Tibial nerve (tissue), 4 donors: ENCODE measurements at regions not wholly inside any gene's neighbourhood (a gene's known extent, or its start where the extent isn't known, plus 50 kb on each side); places are given as distances from the start of the nearest gene placed in this dataset.

ENCODE experiments used
- CTCF ChIP-seq, 5 experiments: fragments of 200-600 bp in 3 of 5; fragments of 450-650 bp in 2 of 5; sonication (generic) in 3 of 5; IDR thresholded peaks; one replicate each; pipeline ENCODE4 v1.5.1; 2016 to 2019; ENCODE audit warnings: antibody characterized with exemption in 5 of 5, mild to moderate bottlenecking in 3 of 5, moderate library complexity in 2 of 5
- EP300 ChIP-seq, 2 donors: sonication (generic); formaldehyde crosslinking; IDR thresholded peaks; one replicate each; pipeline ENCODE4 v1.6.1; 2017; ENCODE audit warnings: antibody characterized with exemption in 2 of 2, mild to moderate bottlenecking in 1 of 2
- POLR2A ChIP-seq, 2 donors: fragments of 450-650 bp; IDR thresholded peaks; one replicate each; pipeline ENCODE4 v1.6.1; 2017; ENCODE audit warnings: antibody characterized with exemption in 2 of 2, mild to moderate bottlenecking in 2 of 2, moderate library complexity in 2 of 2

- TF ChIP-seq CTCF (IDR thresholded peaks at IDR 0.05) (no peak), POLR2A (IDR thresholded peaks at IDR 0.05) (no peak), EP300 (IDR thresholded peaks at IDR 0.05) (no peak)
Measured at GRCh38 chr5:158380661-158381060, 521.7 kb upstream of the CLINT1 start.
